NOMO-1 (cell line): ENCODE measurements at regions not wholly inside any gene's neighbourhood (a gene's known extent, or its start where the extent isn't known, plus 50 kb on each side); places are given as distances from the start of the nearest gene placed in this dataset.
"Not testable (repeated sequence)": the region's sequence is repeated elsewhere in the genome, so short reads cannot be mapped to it uniquely, and the experiment has no call there.

Experiments used
- DNase-seq, 2 experiments: peaks; one replicate each; lab custom pipeline; 2025; ENCODE audit not compliant: unreplicated experiment in 2 of 2; lab: John Stamatoyannopoulos, UW

DNA sequence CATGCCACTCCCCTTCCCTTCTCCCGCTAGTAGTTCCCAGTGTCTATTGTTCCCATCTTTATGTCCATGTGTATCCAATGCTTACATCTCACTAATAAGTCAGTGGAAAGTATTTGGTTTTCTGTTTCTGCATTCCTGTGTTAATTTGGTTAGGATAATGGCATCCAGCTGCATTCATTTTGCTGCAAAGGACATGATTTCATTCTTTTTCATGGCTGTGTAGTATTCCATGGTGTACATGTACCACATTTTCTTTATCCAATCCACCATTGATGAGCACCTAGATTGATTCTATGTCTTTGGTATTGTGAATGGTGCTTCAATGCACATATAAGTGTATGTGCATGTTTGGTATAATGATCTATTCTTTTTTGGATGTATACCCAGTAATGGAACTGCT is 502.5 kb upstream of the MAP2 start:
- DNase-seq: not testable (repeated sequence)

- DNase-seq: no peak
These were observed 496.0 kb upstream of the MAP2 start for GRCh38 chr2:208927867-208928266.

DNA sequence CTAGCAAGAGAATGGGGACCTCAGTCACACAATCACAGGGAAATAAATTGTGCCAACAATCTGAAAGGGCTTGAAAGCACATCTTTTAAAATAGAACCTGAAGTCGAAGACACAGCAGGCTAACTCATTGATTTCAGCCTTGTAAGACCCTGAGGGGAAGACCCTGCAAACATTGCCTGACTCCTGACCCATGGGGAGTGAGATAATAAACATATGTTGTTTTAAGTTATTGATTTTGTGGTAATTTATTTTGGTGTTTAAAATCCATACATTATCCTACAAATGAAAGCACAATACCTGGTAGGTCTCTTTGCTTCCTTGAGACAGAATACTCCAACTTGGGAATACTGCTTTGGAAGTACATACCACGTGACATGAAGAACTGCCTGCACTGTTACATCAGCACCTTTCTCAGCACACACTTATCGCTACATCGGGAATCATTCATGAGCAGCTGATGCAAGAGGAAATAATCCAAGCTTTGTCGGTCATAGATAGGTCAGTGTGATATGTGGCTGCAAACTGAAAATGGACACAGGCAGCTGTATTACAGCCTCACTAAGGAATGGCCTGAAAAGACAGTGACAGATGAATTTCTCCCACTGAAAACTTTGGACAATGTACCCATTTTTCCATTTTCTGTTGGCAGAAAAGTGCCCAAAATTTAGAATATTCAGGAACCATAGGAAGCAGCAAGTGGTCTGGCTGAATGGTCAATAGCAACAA is 494.5 kb upstream of the MAP2 start:
- DNase-seq: no peak

- no peak for DNase-seq
These were observed 493.9 kb upstream of the MAP2 start for GRCh38 chr2:208929894-208930427.

GRCh38 chr2:208935531-208935930 is 488.3 kb upstream of the MAP2 start:
- no peak for DNase-seq

DNA sequence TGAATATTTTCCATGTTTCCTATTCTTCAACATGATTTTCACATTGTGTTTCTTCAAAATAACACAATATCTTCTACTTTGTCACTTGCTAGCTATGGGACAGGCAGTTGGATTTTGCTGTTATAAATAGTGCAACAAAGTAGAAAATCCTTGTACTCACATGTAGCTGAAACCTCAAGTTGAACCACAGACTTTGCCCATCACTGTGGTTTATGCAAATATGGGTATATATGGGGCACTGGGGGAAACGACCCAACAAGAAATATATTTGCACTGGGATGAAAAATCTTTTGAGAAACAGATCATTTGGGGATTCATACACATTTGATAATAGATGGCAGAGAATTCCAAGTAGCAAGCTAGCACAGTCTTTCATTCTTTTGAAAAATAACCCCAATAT is 486.3 kb upstream of the MAP2 start:
- DNase-seq: no peak

DNA sequence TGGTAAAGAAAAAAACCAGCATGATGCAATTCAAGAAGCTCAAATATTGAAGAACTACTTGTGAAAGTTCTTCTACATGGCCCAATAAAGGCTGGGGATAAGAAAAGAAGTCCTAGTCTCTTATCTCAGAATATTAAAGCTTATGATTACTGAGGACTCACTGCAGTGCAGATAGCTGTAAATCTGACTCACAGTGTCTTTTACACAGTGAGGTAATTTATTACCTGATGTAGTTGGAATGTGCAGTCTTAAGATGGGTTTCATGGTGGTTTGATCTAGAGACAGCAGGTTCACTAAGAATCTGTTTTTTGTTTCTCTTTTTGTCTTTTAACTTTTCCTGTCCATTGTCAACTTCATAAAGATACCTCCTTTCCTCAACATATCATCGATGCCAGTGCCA is 484.0 kb upstream of the MAP2 start:
- DNase-seq: no peak

DNA sequence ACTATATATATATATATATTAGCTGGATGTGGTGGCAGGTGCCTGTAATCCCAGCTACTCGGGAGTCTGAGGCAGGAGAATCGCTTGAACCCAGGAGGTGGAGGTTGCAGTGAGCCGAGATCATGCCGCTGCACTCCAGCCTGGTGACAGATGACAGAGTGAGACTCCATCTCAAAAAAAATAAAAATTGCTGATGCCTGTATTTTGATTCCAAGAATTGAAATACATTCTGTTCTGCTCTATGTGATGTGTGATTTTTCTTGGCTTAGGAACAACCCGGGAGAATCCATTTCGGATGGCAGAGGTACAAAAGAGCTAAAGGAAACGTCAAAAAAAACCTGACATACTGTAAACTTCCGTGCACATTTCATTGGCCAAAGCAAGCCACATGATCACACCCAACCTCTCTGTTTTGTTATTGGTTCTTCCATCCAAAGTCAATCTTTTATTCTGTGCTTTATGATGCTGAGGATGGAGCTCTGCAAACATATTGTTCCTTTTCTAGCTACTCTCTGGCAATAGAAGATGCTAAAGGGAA is 478.1 kb upstream of the MAP2 start:
- no peak for DNase-seq

GRCh38 chr2:208948073-208948472 is 475.8 kb upstream of the MAP2 start:
- no peak for DNase-seq

DNA sequence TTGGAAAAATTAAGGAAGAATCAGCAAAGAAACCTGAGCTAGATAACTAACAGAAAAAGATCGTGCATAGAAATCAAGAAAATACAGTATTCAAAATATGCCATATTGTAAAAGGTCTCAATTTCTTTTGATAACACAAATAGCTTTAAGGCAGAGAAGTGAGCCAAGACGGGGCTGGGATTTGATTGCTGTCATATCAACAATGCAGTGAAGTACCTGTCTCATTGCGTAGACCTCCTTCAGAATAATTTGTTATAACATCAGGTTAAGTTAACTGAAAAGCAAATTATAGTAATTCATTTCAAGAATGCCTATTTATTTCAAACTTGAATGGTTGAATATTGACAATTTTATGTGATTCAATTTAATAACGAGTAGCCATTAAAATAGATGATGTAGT is 453.8 kb upstream of the MAP2 start:
- no peak for DNase-seq

- DNase-seq: no peak
These were observed 446.3 kb upstream of the MAP2 start for GRCh38 chr2:208977582-208977981.

GRCh38 chr2:208978946-208979345 is 444.9 kb upstream of the MAP2 start:
- DNase-seq: no peak

DNA sequence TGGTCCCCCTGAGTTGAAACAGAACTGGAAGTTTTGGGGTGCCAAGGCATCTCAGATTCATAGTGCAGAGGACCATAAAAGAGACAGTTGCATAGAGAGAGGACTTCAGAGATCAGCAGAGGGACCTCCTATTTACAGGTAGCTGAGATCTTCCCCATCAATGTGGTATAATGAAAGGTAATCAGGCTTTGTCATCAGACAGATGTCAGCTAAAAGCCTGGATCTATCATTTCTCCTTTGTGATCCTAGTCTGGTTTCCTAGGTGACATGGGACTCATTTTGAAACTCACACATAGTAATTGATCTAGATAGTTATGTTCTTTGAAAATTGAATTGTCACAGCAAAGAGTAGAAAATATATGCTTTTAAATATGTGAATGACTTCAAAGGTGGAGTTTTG is 443.5 kb upstream of the MAP2 start:
- DNase-seq: no peak

- DNase-seq: no peak
These were observed 441.0 kb upstream of the MAP2 start for GRCh38 chr2:208982831-208983230.

- no peak for DNase-seq
These were observed 440.4 kb upstream of the MAP2 start for GRCh38 chr2:208983486-208983885.

DNA sequence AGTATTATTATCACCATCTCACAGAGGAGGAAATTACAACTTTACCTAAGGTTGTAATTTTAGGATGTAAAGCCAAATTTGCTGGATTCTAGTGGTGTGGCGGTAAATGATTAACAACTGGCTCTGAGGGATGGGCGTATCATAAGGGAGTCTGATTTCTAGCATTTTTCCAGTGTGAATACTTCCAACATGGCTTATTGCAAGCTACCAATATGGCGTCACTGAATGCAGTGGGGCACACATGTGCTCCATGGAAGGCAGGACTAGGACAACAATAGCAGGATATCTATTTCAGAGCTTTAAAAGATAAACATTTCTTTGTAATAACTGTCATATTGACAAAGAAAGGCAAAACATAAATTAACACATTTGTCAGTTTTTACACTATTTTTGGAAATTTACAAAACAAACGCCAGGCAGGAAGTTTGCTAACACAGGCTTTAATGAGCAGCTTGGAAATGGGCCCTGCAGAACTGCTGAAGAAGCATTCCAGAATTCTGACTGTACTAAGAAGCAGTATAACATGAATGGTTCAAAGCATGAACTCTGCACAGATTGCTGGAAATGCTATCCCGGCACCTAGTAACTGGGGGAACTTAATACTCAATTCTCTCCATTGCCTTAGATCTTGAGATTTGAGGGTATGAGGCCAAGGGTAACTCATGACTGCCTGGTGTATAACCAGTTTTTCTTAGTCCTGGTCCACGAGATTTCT is 439.3 kb upstream of the MAP2 start:
- no peak for DNase-seq

- no peak for DNase-seq
These were observed 438.2 kb upstream of the MAP2 start for GRCh38 chr2:208985644-208986043.

DNA sequence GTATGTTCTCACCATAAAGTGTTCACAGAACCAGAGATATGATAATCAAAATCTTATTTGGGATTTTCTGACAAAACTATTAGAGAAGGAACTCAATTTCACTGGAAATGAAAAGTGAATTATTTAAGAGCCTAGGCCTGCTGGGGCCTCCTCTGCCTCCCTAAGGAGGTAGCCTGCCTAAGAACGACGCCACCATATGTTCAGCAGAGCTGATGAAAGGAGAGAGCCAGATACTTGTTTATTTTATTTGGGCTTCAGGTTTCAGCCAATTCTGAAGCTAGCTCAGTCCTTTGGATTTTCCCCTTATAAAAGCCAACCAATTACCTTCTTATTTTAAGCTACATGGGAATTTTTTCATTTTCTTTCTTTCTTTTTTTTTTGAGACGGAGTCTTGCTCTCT is 433.1 kb upstream of the MAP2 start:
- DNase-seq: no peak

DNA sequence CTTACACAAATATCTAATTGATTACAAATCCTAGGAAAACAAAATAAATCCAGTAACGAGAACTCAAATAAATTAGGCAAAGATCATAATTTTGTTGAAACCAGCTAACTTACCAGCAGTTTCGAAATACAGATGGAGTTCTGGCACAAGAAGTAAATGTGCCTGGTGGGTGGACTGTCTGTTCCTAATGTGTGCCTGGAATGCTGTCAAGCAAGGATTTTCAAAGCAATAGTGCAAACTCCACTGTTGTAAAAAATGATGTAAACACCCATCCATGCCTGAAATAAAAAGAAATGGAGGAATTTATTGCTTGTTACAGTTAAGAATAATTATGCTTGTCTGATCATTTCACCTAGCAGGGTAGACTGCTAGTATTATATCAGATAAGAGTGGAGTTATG is 423.9 kb upstream of the MAP2 start:
- no peak for DNase-seq

GRCh38 chr2:209002054-209002453 is 421.8 kb upstream of the MAP2 start:
- no peak for DNase-seq

DNA sequence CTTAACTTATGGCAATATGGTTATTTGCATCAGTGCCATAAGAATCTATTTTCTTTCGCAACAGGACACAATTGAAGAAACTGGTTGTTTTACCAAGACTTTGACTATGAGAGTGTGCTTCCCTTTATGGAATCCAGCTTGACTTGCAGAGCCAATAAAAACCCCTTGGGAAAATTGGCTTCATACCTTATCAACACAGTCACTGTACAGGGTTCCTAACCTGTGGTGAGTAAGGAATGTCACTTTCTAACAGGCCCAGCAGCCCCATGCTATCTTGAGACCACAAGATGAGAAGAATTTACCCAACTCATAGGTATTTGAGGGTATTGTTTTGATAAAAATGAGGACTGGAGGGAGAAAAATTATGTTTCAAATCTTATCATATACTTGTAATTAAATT is 418.5 kb upstream of the MAP2 start:
- DNase-seq: no peak
